Ishikawa (cell line): ENCODE measurements at regions not wholly inside any gene's neighbourhood (a gene's known extent, or its start where the extent isn't known, plus 50 kb on each side); places are given as distances from the start of the nearest gene placed in this dataset.

ENCODE experiments used
- CEBPB ChIP-seq: IDR thresholded peaks from 2 replicates; pipeline ENCODE4 v1.6.1; 2012
- CREB1 ChIP-seq: IDR thresholded peaks from 2 replicates; pipeline ENCODE4 v1.6.1; 2012; ENCODE audit warnings: low read depth
- EGR1 ChIP-seq: IDR thresholded peaks from 2 replicates; pipeline ENCODE4 v1.6.1; 2012
- EP300 ChIP-seq: IDR thresholded peaks from 2 replicates; pipeline ENCODE4 v1.6.1; 2012; ENCODE audit warnings: borderline replicate concordance
- FOXM1 ChIP-seq: IDR thresholded peaks from 2 replicates; pipeline ENCODE4 v1.6.1; 2012; ENCODE audit warnings: low read depth, borderline replicate concordance
- NFIC ChIP-seq: IDR thresholded peaks from 2 replicates; pipeline ENCODE4 v1.6.1; 2012
- RAD21 ChIP-seq: IDR thresholded peaks from 2 replicates; pipeline ENCODE4 v1.6.1; 2012; ENCODE audit warnings: low read depth
- TAF1 ChIP-seq: IDR thresholded peaks from 2 replicates; pipeline ENCODE4 v1.6.1; 2012; ENCODE audit warnings: low read depth, mild to moderate bottlenecking
- TCF12 ChIP-seq: IDR thresholded peaks from 2 replicates; pipeline ENCODE4 v1.6.1; 2012; ENCODE audit warnings: low read depth
- TEAD4 ChIP-seq: IDR thresholded peaks from 2 replicates; pipeline ENCODE4 v1.6.1; 2012
- USF1 ChIP-seq: IDR thresholded peaks from 2 replicates; pipeline ENCODE4 v1.6.1; 2012
- YY1 ChIP-seq: IDR thresholded peaks from 2 replicates; pipeline ENCODE4 v1.6.1; 2012; ENCODE audit warnings: low read depth
- ZBTB7A ChIP-seq: IDR thresholded peaks from 2 replicates; pipeline ENCODE4 v1.6.1; 2012; ENCODE audit warnings: low read depth
- TF ChIP-seq, protein P1 (sequence below): IDR thresholded peaks from 2 replicates; pipeline ENCODE4 v1.6.1; 2012
- TF ChIP-seq, protein P2 (sequence below): IDR thresholded peaks from 2 replicates; pipeline ENCODE4 v1.6.1; 2012; ENCODE audit warnings: low read depth, mild to moderate bottlenecking

DNA sequence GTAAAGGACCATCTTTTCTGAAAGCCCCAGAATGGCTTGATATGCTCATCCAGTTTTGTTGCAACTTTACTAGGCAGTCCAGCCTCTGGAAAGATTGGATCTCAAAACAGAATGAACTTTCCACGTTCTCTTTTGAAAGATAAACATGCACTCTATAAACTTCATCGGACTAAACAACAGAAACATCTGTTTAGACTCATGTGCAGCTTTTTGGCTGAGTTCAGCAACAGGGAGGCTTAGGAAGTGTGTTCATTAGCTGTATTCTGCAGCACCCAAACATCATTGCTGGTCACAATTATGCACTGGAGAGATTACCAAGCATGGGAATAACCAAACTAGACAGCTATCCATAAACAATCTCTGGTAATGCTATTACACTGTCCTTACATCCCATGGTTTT is 180.5 kb downstream of the TENT5A start:
- no peak for TF ChIP-seq EGR1
- TF ChIP-seq TCF12 = no peak
- TF ChIP-seq FOXM1 = no peak
- no peak for TF ChIP-seq TAF1
- no peak for TF ChIP-seq NFIC
- no peak for TF ChIP-seq EP300
- TF ChIP-seq, protein P1, sequence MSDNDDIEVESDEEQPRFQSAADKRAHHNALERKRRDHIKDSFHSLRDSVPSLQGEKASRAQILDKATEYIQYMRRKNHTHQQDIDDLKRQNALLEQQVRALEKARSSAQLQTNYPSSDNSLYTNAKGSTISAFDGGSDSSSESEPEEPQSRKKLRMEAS = no peak
- no peak for TF ChIP-seq RAD21
- no peak for TF ChIP-seq ZBTB7A
- no peak for TF ChIP-seq TEAD4
- no peak for TF ChIP-seq USF1
- TF ChIP-seq CEBPB = no peak

GRCh38 chr6:81570681-81571080 is 181.8 kb downstream of the TENT5A start:
- TF ChIP-seq CREB1 (no peak), RAD21 (no peak), FOXM1 (no peak), TAF1 (no peak), NFIC (no peak), EP300 (no peak), TCF12 (no peak), EGR1 (no peak), TEAD4 (no peak), YY1 (no peak), USF1 (no peak), CEBPB (no peak), ZBTB7A (no peak)
- TF ChIP-seq, protein P2, sequence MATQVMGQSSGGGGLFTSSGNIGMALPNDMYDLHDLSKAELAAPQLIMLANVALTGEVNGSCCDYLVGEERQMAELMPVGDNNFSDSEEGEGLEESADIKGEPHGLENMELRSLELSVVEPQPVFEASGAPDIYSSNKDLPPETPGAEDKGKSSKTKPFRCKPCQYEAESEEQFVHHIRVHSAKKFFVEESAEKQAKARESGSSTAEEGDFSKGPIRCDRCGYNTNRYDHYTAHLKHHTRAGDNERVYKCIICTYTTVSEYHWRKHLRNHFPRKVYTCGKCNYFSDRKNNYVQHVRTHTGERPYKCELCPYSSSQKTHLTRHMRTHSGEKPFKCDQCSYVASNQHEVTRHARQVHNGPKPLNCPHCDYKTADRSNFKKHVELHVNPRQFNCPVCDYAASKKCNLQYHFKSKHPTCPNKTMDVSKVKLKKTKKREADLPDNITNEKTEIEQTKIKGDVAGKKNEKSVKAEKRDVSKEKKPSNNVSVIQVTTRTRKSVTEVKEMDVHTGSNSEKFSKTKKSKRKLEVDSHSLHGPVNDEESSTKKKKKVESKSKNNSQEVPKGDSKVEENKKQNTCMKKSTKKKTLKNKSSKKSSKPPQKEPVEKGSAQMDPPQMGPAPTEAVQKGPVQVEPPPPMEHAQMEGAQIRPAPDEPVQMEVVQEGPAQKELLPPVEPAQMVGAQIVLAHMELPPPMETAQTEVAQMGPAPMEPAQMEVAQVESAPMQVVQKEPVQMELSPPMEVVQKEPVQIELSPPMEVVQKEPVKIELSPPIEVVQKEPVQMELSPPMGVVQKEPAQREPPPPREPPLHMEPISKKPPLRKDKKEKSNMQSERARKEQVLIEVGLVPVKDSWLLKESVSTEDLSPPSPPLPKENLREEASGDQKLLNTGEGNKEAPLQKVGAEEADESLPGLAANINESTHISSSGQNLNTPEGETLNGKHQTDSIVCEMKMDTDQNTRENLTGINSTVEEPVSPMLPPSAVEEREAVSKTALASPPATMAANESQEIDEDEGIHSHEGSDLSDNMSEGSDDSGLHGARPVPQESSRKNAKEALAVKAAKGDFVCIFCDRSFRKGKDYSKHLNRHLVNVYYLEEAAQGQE = no peak
- TF ChIP-seq, protein P1 = no peak

GRCh38 chr6:81568973-81569372 is 183.5 kb downstream of the TENT5A start:
- TF ChIP-seq FOXM1 (no peak), EGR1 (no peak), NFIC (no peak), ZBTB7A (no peak), CEBPB (no peak), CREB1 (no peak), TAF1 (no peak), RAD21 (no peak), EP300 (no peak)
- TF ChIP-seq, protein P1 = no peak
- TF ChIP-seq, protein P2 = no peak

DNA sequence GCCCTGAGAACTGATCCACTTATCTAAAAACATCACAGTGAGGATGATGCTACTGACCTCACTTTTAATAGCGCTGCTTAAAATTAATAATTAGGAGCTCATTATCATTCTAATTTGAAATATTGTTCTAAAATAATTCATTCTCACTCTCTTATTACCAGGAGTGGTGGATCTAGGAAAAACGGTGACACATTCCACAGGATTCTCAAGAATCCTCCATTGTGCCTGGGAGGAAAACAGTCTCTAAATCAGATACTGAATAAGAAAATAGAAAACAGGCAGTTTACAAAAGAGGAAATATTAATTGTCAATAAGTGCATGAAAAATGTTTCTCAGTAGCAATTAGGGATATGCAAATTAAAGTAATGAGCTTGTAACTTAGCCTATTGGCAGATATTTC is 187.4 kb downstream of the TENT5A start:
- no peak for TF ChIP-seq TCF12
- TF ChIP-seq CEBPB = no peak
- no peak for TF ChIP-seq FOXM1
- TF ChIP-seq TEAD4 = no peak
- no peak for TF ChIP-seq NFIC
- no peak for TF ChIP-seq EGR1
- no peak for TF ChIP-seq USF1
- no peak for TF ChIP-seq CREB1
- TF ChIP-seq, protein P1 = no peak
- TF ChIP-seq TAF1 = no peak
- TF ChIP-seq, protein P2 = no peak
- TF ChIP-seq RAD21 = no peak
- TF ChIP-seq EP300 = no peak
- TF ChIP-seq YY1 = no peak
- no peak for TF ChIP-seq ZBTB7A
